Glutamatergic neuron (in vitro differentiated cells): ENCODE measurements at regions not wholly inside any gene's neighbourhood (a gene's known extent, or its start where the extent isn't known, plus 50 kb on each side); places are given as distances from the start of the nearest gene placed in this dataset.

Source experiments
- DNase-seq: peaks from one replicate; pipeline ENCODE4 v3.0.0; 2022
- H3K27ac Mint-ChIP-seq: one replicate; pipeline ENCODE4 v1.8.0; 2020; ENCODE audit warnings: mild to moderate bottlenecking, mixed read lengths, inconsistent platforms; ENCODE audit not compliant: unreplicated experiment
- H3K27me3 Mint-ChIP-seq: one replicate; pipeline ENCODE4 v1.8.0; 2020; ENCODE audit warnings: mild to moderate bottlenecking, moderate library complexity, mixed read lengths, inconsistent platforms; ENCODE audit not compliant: unreplicated experiment
- H3K36me3 Mint-ChIP-seq: one replicate; pipeline ENCODE4 v1.8.0; 2020; ENCODE audit warnings: mild to moderate bottlenecking, mixed read lengths, inconsistent platforms; ENCODE audit not compliant: unreplicated experiment
- H3K4me1 Mint-ChIP-seq: one replicate; pipeline ENCODE4 v1.8.0; 2020; ENCODE audit warnings: mild to moderate bottlenecking, low read depth, mixed read lengths, inconsistent platforms; ENCODE audit not compliant: unreplicated experiment
- H3K4me3 Mint-ChIP-seq: one replicate; pipeline ENCODE4 v1.8.0; 2020; ENCODE audit warnings: mild to moderate bottlenecking, mixed read lengths, inconsistent platforms; ENCODE audit not compliant: unreplicated experiment
- H3K9me3 Mint-ChIP-seq: one replicate; pipeline ENCODE4 v1.8.0; 2020; ENCODE audit warnings: mild to moderate bottlenecking, moderate library complexity, mixed read lengths, inconsistent platforms; ENCODE audit not compliant: unreplicated experiment
- CTCF ChIP-seq: fragments of 200-600 bp; sonication (generic); IDR thresholded peaks from one replicate; pipeline ENCODE4 v1.5.0; 2021; ENCODE audit not compliant: partially characterized antibody, unreplicated experiment

- DNase-seq = peak; percentile 45
- Mint-ChIP-seq H3K27ac (no peak overlapping the region), H3K9me3 (peaks cover 12% of the 10 kb centered on the region), H3K4me1 (peaks cover 11% of the 10 kb centered on the region), H3K4me3 (no peak overlapping the region), H3K36me3 (peaks cover 4% of the 10 kb centered on the region), H3K27me3 (peaks cover 16% of the 10 kb centered on the region)
- no peak for TF ChIP-seq CTCF
Measured at GRCh38 chr19:29418201-29418600, 107.6 kb upstream of the VSTM2B start.

GRCh38 chr19:29420065-29420464 is 105.7 kb upstream of the VSTM2B start:
- peaks cover 14% of the 10 kb centered on the region for H3K9me3 Mint-ChIP-seq
- no peak for DNase-seq
- H3K4me1 Mint-ChIP-seq = peaks cover 11% of the 10 kb centered on the region
- H3K27ac Mint-ChIP-seq = peak overlapping the region; percentile 24
- no peak for TF ChIP-seq CTCF
- peaks cover 11% of the 10 kb centered on the region for H3K36me3 Mint-ChIP-seq
- no peak overlapping the region for H3K4me3 Mint-ChIP-seq
- H3K27me3 Mint-ChIP-seq = peaks cover 16% of the 10 kb centered on the region

- Mint-ChIP-seq H3K4me3 (no peak overlapping the region), H3K4me1 (peaks cover 11% of the 10 kb centered on the region), H3K36me3 (peaks cover 17% of the 10 kb centered on the region), H3K27ac (no peak overlapping the region), H3K27me3 (peaks cover 16% of the 10 kb centered on the region), H3K9me3 (peaks cover 16% of the 10 kb centered on the region)
- DNase-seq = no peak
- TF ChIP-seq CTCF = no peak
Measured at GRCh38 chr19:29420482-29421195, 105.2 kb upstream of the VSTM2B start.

- no peak for DNase-seq
- H3K9me3 Mint-ChIP-seq = peaks cover 13% of the 10 kb centered on the region
- no peak overlapping the region for H3K27ac Mint-ChIP-seq
- peaks cover 13% of the 10 kb centered on the region for H3K27me3 Mint-ChIP-seq
- H3K4me3 Mint-ChIP-seq = no peak overlapping the region
- H3K4me1 Mint-ChIP-seq = peaks cover 8% of the 10 kb centered on the region
- H3K36me3 Mint-ChIP-seq = peaks cover 16% of the 10 kb centered on the region
- TF ChIP-seq CTCF = no peak
Measured at GRCh38 chr19:29421196-29421545, 104.6 kb upstream of the VSTM2B start.

GRCh38 chr19:29422047-29422446 is 103.7 kb upstream of the VSTM2B start:
- peaks cover 18% of the 10 kb centered on the region for H3K9me3 Mint-ChIP-seq
- H3K4me3 Mint-ChIP-seq = no peak overlapping the region
- H3K4me1 Mint-ChIP-seq = peaks cover 7% of the 10 kb centered on the region
- no peak for TF ChIP-seq CTCF
- peaks cover 13% of the 10 kb centered on the region for H3K27me3 Mint-ChIP-seq
- H3K36me3 Mint-ChIP-seq = peaks cover 22% of the 10 kb centered on the region
- H3K27ac Mint-ChIP-seq = no peak overlapping the region
- no peak for DNase-seq
